ENCODE measurements at regions not wholly inside any gene's neighbourhood (a gene's known extent, or its start where the extent isn't known, plus 50 kb on each side); places are given as distances from the start of the nearest gene placed in this dataset.
"Not testable (repeated sequence)": the region's sequence is repeated elsewhere in the genome, so short reads cannot be mapped to it uniquely, and the experiment has no call there.

- intact Hi-C loops (cut with DNase I) = no loop called here
- no peak for DNase-seq
Observed at GRCh38 chr3:5581743-5582142, 394.2 kb downstream of the EDEM1 start.

- no peak for DNase-seq
- intact Hi-C loops (cut with DNase I) = no loop called here
Observed at GRCh38 chr3:5583920-5584319, 396.4 kb downstream of the EDEM1 start.

- DNase-seq = no peak
- intact Hi-C loops (cut with DNase I) = no loop called here
Observed at GRCh38 chr3:5585085-5585484, 397.6 kb downstream of the EDEM1 start.

GRCh38 chr3:5606884-5607472 lies 419.5 kb downstream of the EDEM1 start:
- intact Hi-C loops (cut with DNase I) = no loop called here
- DNase-seq = no peak

GRCh38 chr3:5607581-5607980 lies 420.1 kb downstream of the EDEM1 start:
- intact Hi-C loops (cut with DNase I) = no loop called here
- no peak for DNase-seq

GRCh38 chr3:5608971-5609370 lies 421.5 kb downstream of the EDEM1 start:
- intact Hi-C loops (cut with DNase I); DNase-seq: not testable (repeated sequence)

- DNase-seq = no peak
Observed at GRCh38 chr3:5613599-5613998, 426.1 kb downstream of the EDEM1 start.

GRCh38 chr3:5616873-5617272 lies 429.4 kb downstream of the EDEM1 start:
- intact Hi-C loops (cut with DNase I) = no loop called here
- DNase-seq = no peak

More at GRCh38 chr3:5613599-5613998, 426.1 kb downstream of the EDEM1 start:
- intact Hi-C loops (cut with DNase I) = no loop called here

GRCh38 chr3:5618170-5618569 lies 430.7 kb downstream of the EDEM1 start:
- intact Hi-C loops (cut with DNase I) = no loop called here
- no peak for DNase-seq

- intact Hi-C loops (cut with DNase I) = no loop called here
Observed at GRCh38 chr3:5630406-5630805, 442.9 kb downstream of the EDEM1 start.

GRCh38 chr3:5633960-5634359 lies 446.5 kb downstream of the EDEM1 start:
- peak in 3 of 10 donors; percentile 17 to 67 (median 55) for DNase-seq

More at GRCh38 chr3:5630406-5630805, 442.9 kb downstream of the EDEM1 start:
- no peak for DNase-seq

GRCh38 chr3:5634411-5634810 lies 446.9 kb downstream of the EDEM1 start:
- DNase-seq = peak in 1 of 10 donors; percentile 46
- intact Hi-C loops (cut with DNase I) = no loop called here

More at GRCh38 chr3:5633960-5634359, 446.5 kb downstream of the EDEM1 start:
- intact Hi-C loops (cut with DNase I) = no loop called here

- intact Hi-C loops (cut with DNase I) = no loop called here
- DNase-seq = no peak
Observed at GRCh38 chr3:5635746-5636145, 448.2 kb downstream of the EDEM1 start.

- no peak for DNase-seq
Observed at GRCh38 chr3:5638550-5638949, 451.0 kb downstream of the EDEM1 start.

GRCh38 chr3:5644773-5645670 lies 457.5 kb downstream of the EDEM1 start:
- DNase-seq = no peak
- intact Hi-C loops (cut with DNase I) = no loop called here

More at GRCh38 chr3:5638550-5638949, 451.0 kb downstream of the EDEM1 start:
- intact Hi-C loops (cut with DNase I) = no loop called here

- no peak for DNase-seq
- intact Hi-C loops (cut with DNase I) = no loop called here
Observed at GRCh38 chr3:5645692-5646410, 458.3 kb downstream of the EDEM1 start.

- no peak for DNase-seq
- intact Hi-C loops (cut with DNase I) = no loop called here
Observed at GRCh38 chr3:5650303-5650702, 462.8 kb downstream of the EDEM1 start.

GRCh38 chr3:5651351-5651750 lies 463.8 kb downstream of the EDEM1 start:
- intact Hi-C loops (cut with DNase I) = no loop called here

GRCh38 chr3:5653426-5654143 lies 466.1 kb downstream of the EDEM1 start:
- intact Hi-C loops (cut with DNase I) = no loop called here
- DNase-seq = no peak

More at GRCh38 chr3:5651351-5651750, 463.8 kb downstream of the EDEM1 start:
- DNase-seq = no peak

GRCh38 chr3:5657106-5657505 lies 469.6 kb downstream of the EDEM1 start:
- intact Hi-C loops (cut with DNase I) = no loop called here
- no peak for DNase-seq

Data from posterior cingulate gyrus (tissue), 11 donors.